Central memory CD8-positive, alpha-beta T cell (primary cell): ENCODE measurements at regions not wholly inside any gene's neighbourhood (a gene's known extent, or its start where the extent isn't known, plus 50 kb on each side); places are given as distances from the start of the nearest gene placed in this dataset.

Experiments
- ATAC-seq: fragments of 150-1000 bp; cut with Tn5 transposase; replicated peaks from 2 replicates; pipeline ENCODE4 v1.10.0; 2022; ENCODE audit warnings: mild to moderate bottlenecking, moderate FRiP score, moderate number of reproducible peaks; ENCODE audit not compliant: poor library complexity, severe bottlenecking; ENCODE audit errors: extremely low read depth
- DNase-seq, 2 donors: peaks; one replicate each; pipeline ENCODE4 v3.0.0; 2021; ENCODE audit warnings: low spot score in 2 of 2
- H3K27ac Mint-ChIP-seq: one replicate; pipeline ENCODE4 v1.8.0; 2022; ENCODE audit warnings: low read depth, mild to moderate bottlenecking, moderate library complexity, mixed read lengths
- H3K27me3 Mint-ChIP-seq: one replicate; pipeline ENCODE4 v1.8.0; 2022; ENCODE audit warnings: mixed read lengths
- H3K36me3 Mint-ChIP-seq: one replicate; pipeline ENCODE4 v1.8.0; 2022; ENCODE audit warnings: mild to moderate bottlenecking, moderate library complexity, mixed read lengths; ENCODE audit not compliant: insufficient read depth
- H3K4me1 Mint-ChIP-seq: one replicate; pipeline ENCODE4 v1.8.0; 2022; ENCODE audit warnings: mixed read lengths
- H3K4me3 Mint-ChIP-seq: one replicate; pipeline ENCODE4 v1.8.0; 2022; ENCODE audit warnings: mild to moderate bottlenecking, moderate library complexity, mixed read lengths
- H3K9me3 Mint-ChIP-seq: one replicate; pipeline ENCODE4 v1.8.0; 2022; ENCODE audit warnings: mixed read lengths

DNA sequence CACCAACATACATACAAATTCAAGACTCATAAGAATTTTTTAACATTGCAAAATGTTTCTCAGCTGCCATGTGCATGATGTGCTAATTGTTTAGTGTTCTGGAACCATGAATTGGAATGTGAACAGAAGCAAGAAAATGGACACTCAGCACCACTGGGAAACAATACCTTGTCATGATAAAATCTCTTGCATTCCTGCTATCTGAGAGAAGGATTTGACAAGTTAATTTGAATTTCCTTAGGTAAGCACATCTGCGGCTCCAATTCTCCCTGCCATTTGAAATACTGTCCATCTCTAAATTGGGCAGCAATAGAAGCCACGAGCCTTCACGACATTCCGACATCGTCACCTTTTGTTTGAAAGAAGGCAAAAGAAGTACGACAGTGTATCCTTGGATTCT, 1104.6 kb upstream of the MAP3K7 start:
- peaks cover 6% of the 10 kb centered on the region for H3K9me3 Mint-ChIP-seq

DNA sequence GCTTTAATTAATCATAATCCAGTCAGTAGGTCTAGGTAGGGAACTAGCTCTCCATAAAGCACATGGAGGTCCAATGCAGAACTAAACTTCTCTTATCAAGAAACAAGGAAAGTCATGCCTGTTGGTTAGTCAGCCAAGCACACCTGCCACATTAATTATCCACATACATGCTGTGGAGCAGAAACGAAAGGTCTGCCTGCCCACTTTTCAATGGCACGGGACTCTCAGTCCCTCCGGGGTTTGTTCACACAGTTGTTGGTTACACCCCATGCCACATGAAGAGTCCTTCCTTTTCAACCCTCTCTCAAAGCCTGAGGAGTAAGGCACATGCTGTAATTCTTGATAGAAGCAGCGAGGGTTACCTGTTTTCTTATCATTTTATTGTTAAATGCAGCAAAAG, 1096.4 kb upstream of the MAP3K7 start:
- no peaks in the 10 kb centered on the region for H3K27me3 Mint-ChIP-seq
- no peak overlapping the region for H3K27ac Mint-ChIP-seq
- H3K36me3 Mint-ChIP-seq: no peaks in the 10 kb centered on the region
- no peak for ATAC-seq
- no peak for DNase-seq
- H3K4me1 Mint-ChIP-seq: no peaks in the 10 kb centered on the region
- H3K9me3 Mint-ChIP-seq: peaks cover 19% of the 10 kb centered on the region
- no peak overlapping the region for H3K4me3 Mint-ChIP-seq

More for the DNA sequence above, 1104.6 kb upstream of the MAP3K7 start:
- DNase-seq (no peak), ATAC-seq (no peak)
- Mint-ChIP-seq H3K4me3 (no peak overlapping the region), H3K27me3 (no peaks in the 10 kb centered on the region), H3K36me3 (no peaks in the 10 kb centered on the region), H3K27ac (no peak overlapping the region), H3K4me1 (no peaks in the 10 kb centered on the region)

DNA sequence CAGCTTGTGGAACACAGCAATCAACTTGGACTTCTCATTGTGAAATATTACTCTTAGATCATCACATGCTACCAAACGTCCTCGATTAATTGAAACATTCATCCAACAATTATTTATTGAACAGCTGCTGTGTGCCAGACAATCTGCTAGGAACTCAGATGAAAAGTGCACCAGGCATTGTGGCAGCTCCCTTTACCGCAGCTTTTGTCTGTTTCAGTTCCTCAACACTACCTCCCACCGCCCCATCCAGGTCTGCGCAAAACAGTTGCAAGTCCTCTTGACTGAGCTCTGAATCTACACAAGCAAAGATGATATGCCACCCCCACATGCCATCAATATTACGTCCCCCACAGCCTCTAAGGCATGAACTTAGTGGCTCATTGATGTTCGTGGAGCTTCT, 1094.4 kb upstream of the MAP3K7 start:
- DNase-seq (no peak), ATAC-seq (no peak)
- Mint-ChIP-seq H3K9me3 (peaks cover 17% of the 10 kb centered on the region), H3K27ac (no peak overlapping the region), H3K4me1 (no peaks in the 10 kb centered on the region), H3K27me3 (no peaks in the 10 kb centered on the region), H3K36me3 (no peaks in the 10 kb centered on the region), H3K4me3 (no peak overlapping the region)

DNA sequence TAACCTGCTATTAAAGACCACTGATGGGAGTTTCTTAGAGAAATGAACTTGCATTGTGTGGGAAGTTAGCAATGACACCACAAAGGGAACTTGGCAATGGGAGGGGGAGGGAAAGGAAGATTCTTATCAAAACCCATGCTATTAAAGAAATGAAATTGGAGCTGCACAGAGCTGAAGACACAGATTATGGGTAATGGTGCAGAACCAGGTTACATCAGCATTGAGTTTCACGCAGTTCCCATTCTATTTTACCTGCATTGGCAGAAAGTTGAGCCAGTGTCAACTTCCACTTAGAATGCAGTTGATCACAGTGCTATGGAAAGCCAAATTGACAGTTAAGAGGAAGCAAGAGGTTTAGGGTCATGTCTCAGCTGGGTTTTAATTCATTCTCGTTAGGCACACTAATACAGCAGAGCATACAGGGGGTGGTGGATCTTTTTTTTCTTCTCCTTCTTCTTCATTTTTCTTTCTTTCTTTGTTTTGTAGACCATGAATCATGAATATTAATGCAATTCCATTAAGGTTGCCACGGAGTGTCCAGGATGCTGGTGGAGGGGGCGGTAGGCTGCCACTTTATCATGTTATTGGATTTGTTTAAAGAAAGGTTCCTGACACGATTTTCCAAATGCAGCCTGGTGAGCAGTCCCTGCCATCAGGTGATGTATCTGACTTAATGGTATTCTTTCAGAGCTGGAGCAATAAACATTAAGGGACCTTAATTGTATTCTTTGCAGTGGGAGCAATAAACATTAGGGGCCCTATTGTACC, 1092.0 kb upstream of the MAP3K7 start:
- no peak overlapping the region for H3K27ac Mint-ChIP-seq
- no peak for ATAC-seq
- H3K36me3 Mint-ChIP-seq: no peaks in the 10 kb centered on the region
- no peaks in the 10 kb centered on the region for H3K27me3 Mint-ChIP-seq
- DNase-seq: no peak
- H3K4me3 Mint-ChIP-seq: no peak overlapping the region
- H3K4me1 Mint-ChIP-seq: no peaks in the 10 kb centered on the region
- H3K9me3 Mint-ChIP-seq: peaks cover 17% of the 10 kb centered on the region

DNA sequence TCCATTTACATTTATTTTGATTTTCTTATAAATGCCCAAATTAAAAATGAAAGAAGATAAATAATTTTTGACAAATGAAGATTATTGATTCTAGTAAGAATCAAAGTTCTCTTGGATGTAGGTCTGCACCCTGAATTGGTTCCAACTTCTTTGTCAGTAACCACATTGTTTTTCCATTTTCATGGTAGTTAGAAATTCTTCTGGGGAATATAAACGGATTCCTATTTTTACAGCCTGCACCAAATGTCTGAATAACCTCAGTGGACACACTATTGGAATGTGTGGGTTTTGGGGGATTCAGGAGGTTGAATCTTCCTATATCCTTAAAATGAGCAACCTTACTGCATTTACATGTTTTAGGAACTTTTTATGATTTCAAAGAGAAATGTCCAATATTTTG, 1085.3 kb upstream of the MAP3K7 start:
- Mint-ChIP-seq H3K4me1 (no peaks in the 10 kb centered on the region), H3K9me3 (no peaks in the 10 kb centered on the region), H3K27ac (no peak overlapping the region), H3K4me3 (no peak overlapping the region), H3K27me3 (no peaks in the 10 kb centered on the region), H3K36me3 (no peaks in the 10 kb centered on the region)
- no peak for ATAC-seq
- DNase-seq: no peak

DNA sequence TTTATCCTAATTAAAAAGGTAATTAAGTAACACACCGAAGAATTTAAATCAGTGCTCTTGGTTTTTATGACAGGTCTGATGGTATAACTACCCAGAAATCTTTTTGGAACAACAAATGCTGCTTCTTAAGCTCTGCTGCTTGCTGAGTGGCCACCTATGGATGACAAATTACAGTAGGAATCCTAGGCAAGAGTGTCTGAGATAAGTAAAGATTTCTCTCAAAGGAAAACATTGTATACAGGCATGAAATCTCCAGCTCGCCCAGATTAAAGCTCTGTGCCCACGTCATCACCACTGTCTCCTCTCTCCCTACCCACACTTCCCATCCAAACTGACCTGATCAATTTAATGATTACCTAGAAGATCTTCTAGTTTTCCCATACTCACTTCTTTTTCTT, 1083.0 kb upstream of the MAP3K7 start:
- ATAC-seq (no peak), DNase-seq (no peak)
- Mint-ChIP-seq H3K4me3 (no peak overlapping the region), H3K4me1 (no peaks in the 10 kb centered on the region), H3K9me3 (no peaks in the 10 kb centered on the region), H3K27me3 (no peaks in the 10 kb centered on the region), H3K27ac (no peak overlapping the region), H3K36me3 (no peaks in the 10 kb centered on the region)

DNA sequence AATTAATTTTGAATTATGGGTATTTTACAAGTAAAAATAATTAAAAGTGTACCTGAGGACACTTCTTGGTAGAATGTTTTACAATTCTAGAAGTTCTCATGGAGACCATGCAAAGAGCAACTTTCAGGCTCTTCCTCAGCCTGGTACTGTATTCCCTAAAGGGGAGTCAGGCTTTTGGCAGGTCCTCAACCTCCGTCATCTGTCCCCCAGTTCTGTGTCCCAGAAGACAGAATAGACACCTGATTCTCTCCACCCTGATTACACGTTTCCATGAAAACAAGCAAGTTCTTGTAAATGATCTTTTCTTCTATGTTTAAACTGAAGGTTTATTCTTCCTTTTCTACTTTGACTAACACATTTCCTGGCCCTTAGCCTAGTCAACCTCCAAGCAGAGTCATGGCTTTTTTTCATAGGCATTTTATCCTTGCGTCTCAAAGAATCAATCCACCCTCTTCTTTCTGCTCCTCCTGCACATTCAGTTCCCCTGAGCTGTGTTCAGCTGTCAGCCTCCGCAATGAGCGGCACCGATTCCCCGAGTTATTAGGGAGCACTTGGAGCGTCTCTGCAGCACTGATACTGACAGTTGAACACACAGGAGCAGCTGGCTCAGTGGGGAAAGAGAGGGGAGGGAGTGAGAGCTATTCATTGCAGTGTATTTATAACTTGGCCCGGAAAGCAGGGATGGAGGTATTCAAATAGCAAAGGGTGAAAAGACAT, 1082.4 kb upstream of the MAP3K7 start:
- no peaks in the 10 kb centered on the region for H3K27me3 Mint-ChIP-seq
- H3K36me3 Mint-ChIP-seq: no peaks in the 10 kb centered on the region
- H3K9me3 Mint-ChIP-seq: no peaks in the 10 kb centered on the region
- H3K4me1 Mint-ChIP-seq: no peaks in the 10 kb centered on the region
- no peak overlapping the region for H3K4me3 Mint-ChIP-seq
- ATAC-seq: no peak
- H3K27ac Mint-ChIP-seq: no peak overlapping the region
- no peak for DNase-seq

DNA sequence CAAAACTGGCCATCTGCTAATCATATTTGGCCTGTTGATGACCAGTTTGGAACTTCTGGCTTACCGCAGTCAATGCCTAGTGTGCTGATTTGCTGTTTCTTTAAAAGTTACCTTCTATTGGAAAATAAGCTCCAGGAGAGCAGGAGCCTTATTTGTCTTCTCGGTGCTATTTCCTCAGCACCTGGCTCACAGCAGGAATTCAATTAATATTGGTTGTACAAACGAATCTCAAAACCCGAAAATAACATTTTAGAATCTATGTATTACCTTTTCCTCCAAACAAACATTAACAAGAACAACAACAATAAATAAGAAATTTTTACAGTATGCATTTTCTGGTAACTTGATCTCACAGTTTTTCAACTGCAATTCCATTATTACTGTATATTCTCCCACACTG, 1080.7 kb upstream of the MAP3K7 start:
- ATAC-seq: no peak
- H3K27ac Mint-ChIP-seq: no peak overlapping the region
- no peaks in the 10 kb centered on the region for H3K9me3 Mint-ChIP-seq
- H3K4me1 Mint-ChIP-seq: no peaks in the 10 kb centered on the region
- no peaks in the 10 kb centered on the region for H3K27me3 Mint-ChIP-seq
- DNase-seq: no peak
- no peak overlapping the region for H3K4me3 Mint-ChIP-seq
- H3K36me3 Mint-ChIP-seq: no peaks in the 10 kb centered on the region

DNA sequence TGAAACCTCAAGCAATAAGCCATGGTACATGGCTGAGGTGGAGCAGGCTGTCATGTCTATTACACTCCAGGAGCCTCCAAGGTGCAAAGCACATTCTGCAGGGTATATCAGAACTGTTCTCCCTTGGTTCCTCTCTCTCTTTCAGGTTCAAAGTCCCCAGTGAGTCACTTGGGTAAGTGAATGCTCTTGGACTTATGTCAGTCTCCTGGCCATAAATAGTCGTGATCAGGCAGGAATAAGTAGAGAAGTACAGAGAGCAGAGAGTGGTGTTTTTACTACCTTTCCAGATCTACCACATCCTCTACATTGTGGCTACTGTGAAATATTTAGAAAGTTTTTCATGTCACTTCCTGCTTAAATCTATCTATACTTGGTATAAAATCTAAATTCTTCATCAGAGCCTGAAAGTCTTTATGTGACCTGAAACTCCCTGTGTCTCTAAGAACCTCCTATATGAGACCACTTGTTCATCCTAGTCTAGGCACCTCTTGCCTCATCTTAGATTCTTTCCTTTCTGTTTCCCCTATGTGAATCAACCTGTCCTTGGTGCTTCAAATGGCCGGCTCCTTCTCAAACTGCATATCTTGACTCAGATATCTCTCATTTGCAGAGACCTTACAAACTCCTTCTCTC, 1077.6 kb upstream of the MAP3K7 start:
- Mint-ChIP-seq H3K36me3 (no peaks in the 10 kb centered on the region), H3K27ac (no peak overlapping the region), H3K9me3 (no peaks in the 10 kb centered on the region), H3K4me1 (no peaks in the 10 kb centered on the region), H3K4me3 (no peak overlapping the region), H3K27me3 (no peaks in the 10 kb centered on the region)
- ATAC-seq (no peak), DNase-seq (no peak)

DNA sequence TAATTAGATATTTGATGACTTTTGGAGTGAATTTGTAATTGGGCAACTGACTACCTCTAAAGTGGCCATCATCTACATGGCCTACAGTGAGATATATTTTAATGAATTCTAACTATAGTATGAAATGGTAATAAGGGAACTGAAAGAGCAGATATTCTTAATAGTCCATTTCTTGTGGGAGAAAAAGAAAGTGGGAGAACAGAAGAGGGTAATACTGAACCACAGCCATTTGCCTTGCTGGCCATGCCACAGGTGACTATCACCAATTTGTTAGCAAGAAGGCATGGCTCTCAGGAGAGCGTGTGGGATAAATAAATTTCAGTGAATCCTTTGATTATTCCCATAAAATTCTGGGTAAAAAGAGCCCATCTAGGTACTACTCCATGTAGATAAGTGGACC, 1074.0 kb upstream of the MAP3K7 start:
- H3K27ac Mint-ChIP-seq: no peak overlapping the region
- DNase-seq (no peak), ATAC-seq (no peak)
- H3K36me3 Mint-ChIP-seq: no peaks in the 10 kb centered on the region
- no peak overlapping the region for H3K4me3 Mint-ChIP-seq
- H3K27me3 Mint-ChIP-seq: no peaks in the 10 kb centered on the region
- no peaks in the 10 kb centered on the region for H3K9me3 Mint-ChIP-seq
- H3K4me1 Mint-ChIP-seq: no peaks in the 10 kb centered on the region

DNA sequence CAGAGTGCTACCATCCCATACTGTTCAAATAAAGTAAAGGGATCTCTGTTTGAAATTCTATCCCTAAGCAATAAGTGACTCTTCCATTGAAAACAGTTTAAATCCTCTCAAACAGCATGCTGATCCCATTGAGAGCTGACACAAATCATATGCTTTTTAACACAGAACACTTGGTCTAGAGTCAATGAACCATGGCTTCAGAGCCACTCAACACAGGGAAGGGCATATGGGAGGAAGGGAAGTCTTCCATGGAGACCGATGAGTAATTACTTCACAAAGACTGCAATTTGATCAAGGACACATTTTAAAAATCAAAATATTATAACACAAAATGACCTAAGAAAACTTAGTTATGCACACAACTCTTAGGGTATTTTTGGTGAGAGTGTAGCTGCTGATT, 1073.0 kb upstream of the MAP3K7 start:
- H3K27ac Mint-ChIP-seq: no peak overlapping the region
- no peaks in the 10 kb centered on the region for H3K27me3 Mint-ChIP-seq
- ATAC-seq (no peak), DNase-seq (no peak)
- no peaks in the 10 kb centered on the region for H3K9me3 Mint-ChIP-seq
- no peaks in the 10 kb centered on the region for H3K36me3 Mint-ChIP-seq
- no peak overlapping the region for H3K4me3 Mint-ChIP-seq
- H3K4me1 Mint-ChIP-seq: no peaks in the 10 kb centered on the region

DNA sequence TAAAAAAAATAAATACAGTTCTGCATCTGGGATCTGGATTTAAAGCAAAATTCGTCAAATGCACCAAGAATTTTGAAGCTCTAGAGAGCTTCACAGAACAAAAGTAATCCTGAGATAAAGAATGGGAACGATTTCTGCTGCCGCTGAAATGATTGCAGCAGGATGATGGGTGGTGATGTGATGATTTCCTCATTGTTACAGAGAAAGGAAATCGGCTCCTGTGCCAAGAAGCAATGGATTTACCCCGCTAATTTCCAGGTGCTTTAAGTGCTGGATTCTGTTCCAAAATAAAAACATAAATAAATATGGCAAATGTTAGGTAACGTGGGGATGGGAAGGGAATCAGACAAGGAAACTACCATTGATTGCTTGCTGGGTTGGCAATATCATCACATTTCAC, 1067.9 kb upstream of the MAP3K7 start:
- Mint-ChIP-seq H3K9me3 (peaks cover 5% of the 10 kb centered on the region), H3K4me1 (no peaks in the 10 kb centered on the region), H3K36me3 (no peaks in the 10 kb centered on the region), H3K27ac (no peak overlapping the region), H3K27me3 (no peaks in the 10 kb centered on the region), H3K4me3 (no peak overlapping the region)
- no peak for DNase-seq
- no peak for ATAC-seq

DNA sequence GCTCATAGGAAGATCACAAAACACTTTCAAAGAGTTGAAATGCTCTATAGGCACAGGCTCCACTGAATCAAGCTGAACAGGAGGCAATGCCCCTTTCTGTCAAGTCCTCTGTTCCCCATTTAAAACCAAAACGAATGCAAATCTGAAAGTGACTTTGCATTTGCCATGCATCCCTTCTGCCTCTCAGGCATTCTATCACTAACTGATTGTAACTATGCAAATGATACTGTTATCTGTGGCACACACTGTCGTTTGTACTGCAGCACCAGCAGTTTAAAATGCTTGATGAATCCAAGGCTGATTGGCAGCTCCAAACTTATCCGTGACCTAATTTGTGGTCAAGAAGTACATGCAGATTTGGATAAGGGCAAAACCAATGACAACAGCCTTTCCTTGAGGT, 1067.5 kb upstream of the MAP3K7 start:
- Mint-ChIP-seq H3K36me3 (no peaks in the 10 kb centered on the region), H3K9me3 (peaks cover 5% of the 10 kb centered on the region), H3K4me3 (no peak overlapping the region), H3K27me3 (no peaks in the 10 kb centered on the region), H3K27ac (no peak overlapping the region), H3K4me1 (no peaks in the 10 kb centered on the region)
- ATAC-seq (no peak), DNase-seq (no peak)
